Loucy (cell line): ENCODE measurements at regions not wholly inside any gene's neighbourhood (a gene's known extent, or its start where the extent isn't known, plus 50 kb on each side); places are given as distances from the start of the nearest gene placed in this dataset.

ENCODE experiments used
- CTCF ChIP-seq: fragments of 200-600 bp; sonication (generic); conservative IDR thresholded peaks from 2 replicates; pipeline ENCODE4 v1.5.1; 2014; ENCODE audit warnings: mild to moderate bottlenecking, antibody characterized with exemption, low read length
- EZH2phosphoT487 ChIP-seq: fragments of 200-600 bp; IDR thresholded peaks from 2 replicates; pipeline ENCODE4 v1.6.1; 2018; ENCODE audit warnings: antibody characterized with exemption, mild to moderate bottlenecking, moderate library complexity, borderline replicate concordance

- TF ChIP-seq CTCF (no peak), EZH2phosphoT487 (no peak)
Observed at GRCh38 chr5:13427827-13428557, 516.5 kb downstream of the DNAH5 start.
